A172 (cell line): ENCODE measurements at regions not wholly inside any gene's neighbourhood (a gene's known extent, or its start where the extent isn't known, plus 50 kb on each side); places are given as distances from the start of the nearest gene placed in this dataset.

Experiments used
- DNase-seq: peaks from one replicate; pipeline ENCODE4 v3.0.0-alpha.2; 2015; ENCODE audit warnings: low spot score

- no peak for DNase-seq
Observed at GRCh38 chr2:72004201-72004915, 143.3 kb downstream of the CYP26B1 start.

- DNase-seq, result no peak
Observed at GRCh38 chr2:72003796-72004195, 143.9 kb downstream of the CYP26B1 start.

- DNase-seq, result no peak
Observed at GRCh38 chr2:72003124-72003523, 144.5 kb downstream of the CYP26B1 start.

GRCh38 chr2:72001937-72002690 lies 145.5 kb downstream of the CYP26B1 start:
- DNase-seq, result no peak

- DNase-seq, result no peak
Observed at GRCh38 chr2:72000110-72000509, 147.6 kb downstream of the CYP26B1 start.

GRCh38 chr2:71999580-71999979 lies 148.1 kb downstream of the CYP26B1 start:
- no peak for DNase-seq

GRCh38 chr2:71997843-71998242 lies 149.8 kb downstream of the CYP26B1 start:
- no peak for DNase-seq

- peak; percentile 48 for DNase-seq
Observed at GRCh38 chr2:71995067-71995665, 152.5 kb downstream of the CYP26B1 start.

GRCh38 chr2:71992036-71992435 lies 155.6 kb downstream of the CYP26B1 start:
- no peak for DNase-seq

GRCh38 chr2:71991397-71991796 lies 156.3 kb downstream of the CYP26B1 start:
- DNase-seq, result no peak

- DNase-seq, result no peak
Observed at GRCh38 chr2:71990826-71991225, 156.8 kb downstream of the CYP26B1 start.

- no peak for DNase-seq
Observed at GRCh38 chr2:71990122-71990521, 157.5 kb downstream of the CYP26B1 start.

GRCh38 chr2:71989671-71990070 lies 158.0 kb downstream of the CYP26B1 start:
- DNase-seq, result no peak

- no peak for DNase-seq
Observed at GRCh38 chr2:71988170-71988569, 159.5 kb downstream of the CYP26B1 start.

GRCh38 chr2:71976685-71977084 lies 171.0 kb downstream of the CYP26B1 start:
- DNase-seq, result no peak

GRCh38 chr2:71974846-71975245 lies 172.8 kb downstream of the CYP26B1 start:
- no peak for DNase-seq

GRCh38 chr2:71971493-71971892 lies 176.2 kb downstream of the CYP26B1 start:
- no peak for DNase-seq

GRCh38 chr2:71965530-71965929 lies 182.1 kb downstream of the CYP26B1 start:
- DNase-seq, result no peak

- DNase-seq, result peak; percentile 13
Observed at GRCh38 chr2:71962911-71963694, 184.6 kb downstream of the CYP26B1 start.

GRCh38 chr2:71962350-71962749 lies 185.3 kb downstream of the CYP26B1 start:
- no peak for DNase-seq

- DNase-seq, result no peak
Observed at GRCh38 chr2:71961289-71962027, 186.2 kb downstream of the CYP26B1 start.
